ENCODE measurements at regions not wholly inside any gene's neighbourhood (a gene's known extent, or its start where the extent isn't known, plus 50 kb on each side); places are given as distances from the start of the nearest gene placed in this dataset.
"Not testable (repeated sequence)": the region's sequence is repeated elsewhere in the genome, so short reads cannot be mapped to it uniquely, and the experiment has no call there.

DNA sequence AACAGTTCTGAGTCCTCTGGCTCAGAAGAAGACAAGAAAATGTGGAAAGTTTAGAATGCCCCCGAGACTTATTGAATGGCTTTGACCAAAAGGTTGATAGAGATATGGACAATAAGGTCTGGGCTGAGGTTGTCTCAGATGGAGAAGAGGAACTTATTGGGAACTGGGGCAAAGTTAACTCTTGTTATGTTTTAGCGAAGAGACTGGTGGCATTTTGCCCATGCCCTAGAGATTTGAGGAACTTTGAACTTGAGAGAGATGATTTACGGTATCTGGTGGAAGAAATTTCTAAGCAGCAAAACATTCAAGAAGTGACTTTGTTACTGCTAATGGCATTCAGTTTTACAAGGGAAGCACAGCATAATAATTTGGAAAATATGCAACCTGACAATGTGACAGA is 1549.3 kb upstream of the ADGRL3 start:
- DNase-seq (ENCODE audit: low read depth): no peak
- H3K4me3 ChIP-seq (ENCODE audit: low read length): no peak overlapping the region
- no peak for TF ChIP-seq CTCF (IDR thresholded peaks at IDR 0.05; ENCODE audit: insufficient read depth, low read depth, low read length, missing control alignments)

DNA sequence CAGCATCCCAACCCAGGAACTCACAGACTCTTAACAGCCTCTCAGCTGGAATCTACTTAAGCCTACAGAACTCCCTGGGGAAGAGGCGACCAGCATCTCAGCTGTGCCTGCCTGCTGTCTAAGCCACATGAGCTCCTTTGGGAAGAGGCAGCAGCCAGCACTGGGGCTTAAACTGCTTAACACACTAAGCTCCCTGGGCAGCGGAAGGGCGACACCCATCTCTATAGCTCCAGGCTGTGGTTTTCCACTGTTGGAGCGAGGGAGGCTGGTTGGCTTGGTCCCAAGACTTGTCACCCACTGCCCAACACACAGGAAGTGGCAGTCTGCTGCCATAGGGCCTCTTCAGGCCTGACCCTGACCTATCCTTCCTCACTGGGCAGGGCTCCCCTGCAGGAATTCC is 1544.1 kb upstream of the ADGRL3 start:
- DNase-seq (ENCODE audit: low read depth): no peak
- no peak overlapping the region for H3K4me3 ChIP-seq (ENCODE audit: low read length)
- TF ChIP-seq CTCF (IDR thresholded peaks at IDR 0.05; ENCODE audit: insufficient read depth, low read depth, low read length, missing control alignments): no peak

- TF ChIP-seq CTCF (IDR thresholded peaks at IDR 0.05; ENCODE audit: insufficient read depth, low read depth, low read length, missing control alignments): no peak
- no peak for DNase-seq (ENCODE audit: low read depth)
- H3K4me3 ChIP-seq (ENCODE audit: low read length): no peak overlapping the region
Measured at GRCh38 chr4:59664771-59665170, 1535.4 kb upstream of the ADGRL3 start.

DNA sequence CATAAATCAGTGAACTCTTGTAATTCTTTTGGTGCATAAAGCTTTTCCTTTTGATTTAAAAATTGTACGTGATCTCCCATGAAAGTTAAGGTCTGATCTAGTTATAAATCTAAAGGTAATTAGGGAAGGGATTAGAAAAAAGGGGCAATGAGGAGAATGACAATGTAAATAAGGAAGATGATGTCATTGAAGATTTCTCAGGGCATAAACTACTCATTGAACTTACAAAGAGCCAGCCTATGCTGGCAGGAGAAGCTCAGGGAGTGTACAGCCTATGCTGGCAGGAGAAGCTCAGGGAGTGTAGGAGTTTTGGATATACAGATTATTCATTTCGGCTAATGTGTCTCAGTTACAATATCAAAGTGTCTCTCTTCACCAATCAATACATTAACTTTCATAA is 1533.5 kb upstream of the ADGRL3 start:
- DNase-seq (ENCODE audit: low read depth): no peak
- TF ChIP-seq CTCF (IDR thresholded peaks at IDR 0.05; ENCODE audit: insufficient read depth, low read depth, low read length, missing control alignments): no peak
- H3K4me3 ChIP-seq (ENCODE audit: low read length): no peak overlapping the region

- H3K4me3 ChIP-seq (ENCODE audit: low read length): no peak overlapping the region
- no peak for DNase-seq (ENCODE audit: low read depth)
- no peak for TF ChIP-seq CTCF (IDR thresholded peaks at IDR 0.05; ENCODE audit: insufficient read depth, low read depth, low read length, missing control alignments)
Measured at GRCh38 chr4:59671037-59671436, 1529.1 kb upstream of the ADGRL3 start.

GRCh38 chr4:59676389-59676788 is 1523.7 kb upstream of the ADGRL3 start:
- no peak overlapping the region for H3K4me3 ChIP-seq (ENCODE audit: low read length)
- TF ChIP-seq CTCF (IDR thresholded peaks at IDR 0.05; ENCODE audit: insufficient read depth, low read depth, low read length, missing control alignments): no peak
- no peak for DNase-seq (ENCODE audit: low read depth)

GRCh38 chr4:59676992-59677391 is 1523.1 kb upstream of the ADGRL3 start:
- DNase-seq (ENCODE audit: low read depth); H3K4me3 ChIP-seq (ENCODE audit: low read length): not testable (repeated sequence)

DNA sequence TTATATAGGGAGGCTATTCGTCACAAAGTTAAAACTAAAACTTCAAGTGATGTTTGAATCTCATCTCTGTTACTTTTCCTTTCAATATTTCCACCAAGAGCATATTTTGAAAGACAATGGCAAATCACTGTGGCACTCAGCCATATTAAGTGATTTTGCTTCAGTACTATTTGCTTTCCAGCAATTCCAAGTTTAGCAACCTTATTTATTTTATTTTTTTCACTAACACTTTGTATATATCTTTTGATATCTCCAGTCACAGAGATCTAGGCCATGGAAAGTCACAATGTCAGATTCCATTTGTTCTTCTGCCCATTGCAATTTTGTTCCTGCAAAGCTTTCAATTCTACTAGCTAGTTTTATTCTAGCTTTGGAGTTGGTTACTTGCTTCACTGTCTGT is 1514.5 kb upstream of the ADGRL3 start:
- TF ChIP-seq CTCF (IDR thresholded peaks at IDR 0.05; ENCODE audit: insufficient read depth, low read depth, low read length, missing control alignments): no peak
- no peak for DNase-seq (ENCODE audit: low read depth)
- no peak overlapping the region for H3K4me3 ChIP-seq (ENCODE audit: low read length)
